MM.1S (cell line): ENCODE measurements at regions not wholly inside any gene's neighbourhood (a gene's known extent, or its start where the extent isn't known, plus 50 kb on each side); places are given as distances from the start of the nearest gene placed in this dataset.
"Not testable (repeated sequence)": the region's sequence is repeated elsewhere in the genome, so short reads cannot be mapped to it uniquely, and the experiment has no call there.

Experiments
- DNase-seq: peaks from one replicate; pipeline ENCODE4 v3.0.0-alpha.2; 2015
- H2AFZ ChIP-seq: fragments of 300-600 bp; sonication (generic); 2 replicates; pipeline ENCODE4 v1.6.0; 2016; ENCODE audit warnings: antibody characterized with exemption, low read length
- H3F3A ChIP-seq: fragments of 300-600 bp; sonication (generic); 2 replicates; pipeline ENCODE4 v1.6.1; 2016; ENCODE audit warnings: mild to moderate bottlenecking, antibody characterized with exemption, low read length, moderate library complexity, mixed read lengths; ENCODE audit not compliant: insufficient read depth
- H3K27ac ChIP-seq: fragments of 300-600 bp; sonication (generic); 2 replicates; pipeline ENCODE4 v1.5.1; 2016; ENCODE audit warnings: mild to moderate bottlenecking, low read length
- H3K27me3 ChIP-seq: fragments of 300-600 bp; sonication (generic); replicated peaks from 2 replicates; pipeline ENCODE4 v1.6.0; 2016; ENCODE audit warnings: low read length; ENCODE audit not compliant: insufficient read depth
- H3K36me3 ChIP-seq: fragments of 300-600 bp; sonication (generic); replicated peaks from 2 replicates; pipeline ENCODE4 v1.6.1; 2016; ENCODE audit warnings: mild to moderate bottlenecking, low read length, mixed read lengths; ENCODE audit not compliant: insufficient read depth
- H3K4me1 ChIP-seq: fragments of 300-600 bp; sonication (generic); 2 replicates; pipeline ENCODE4 v1.6.1; 2016; ENCODE audit warnings: low read length, mixed read lengths
- H3K4me2 ChIP-seq: fragments of 300-600 bp; sonication (generic); 2 replicates; pipeline ENCODE4 v1.6.0; 2016; ENCODE audit warnings: low read depth, low read length
- H3K4me3 ChIP-seq: fragments of 300-600 bp; sonication (generic); 2 replicates; pipeline ENCODE4 v1.5.1; 2016; ENCODE audit warnings: low read length, mixed read lengths
- H3K79me2 ChIP-seq: fragments of 300-600 bp; sonication (generic); 2 replicates; pipeline ENCODE4 v1.6.1; 2016; ENCODE audit warnings: mixed run types, low read length, mixed read lengths
- H3K9ac ChIP-seq: fragments of 300-600 bp; sonication (generic); 2 replicates; pipeline ENCODE4 v1.6.1; 2016; ENCODE audit warnings: low read length, mixed read lengths
- H3K9me2 ChIP-seq: fragments of 300-600 bp; sonication (generic); replicated peaks from 2 replicates; pipeline ENCODE4 v1.6.1; 2016; ENCODE audit warnings: mild to moderate bottlenecking, low read length, mixed read lengths; ENCODE audit not compliant: insufficient read depth
- H3K9me3 ChIP-seq: fragments of 300-600 bp; sonication (generic); replicated peaks from 2 replicates; pipeline ENCODE4 v1.6.1; 2016; ENCODE audit warnings: mild to moderate bottlenecking, low read length, mixed read lengths; ENCODE audit not compliant: insufficient read depth
- H4K20me1 ChIP-seq: fragments of 300-600 bp; sonication (generic); 2 replicates; pipeline ENCODE4 v1.6.1; 2016; ENCODE audit warnings: mild to moderate bottlenecking, low read length, moderate library complexity, mixed read lengths; ENCODE audit not compliant: insufficient read depth
- EZH2 ChIP-seq: fragments of 300-600 bp; sonication (generic); optimal IDR thresholded peaks from 2 replicates; pipeline ENCODE3; 2017; ENCODE audit warnings: low read depth, mild to moderate bottlenecking, antibody characterized with exemption, low read length, mixed read lengths
- EZH2phosphoT487 ChIP-seq: fragments of 300-600 bp; sonication (generic); IDR thresholded peaks from 2 replicates; pipeline ENCODE4 v1.6.1; 2018; ENCODE audit warnings: antibody characterized with exemption, low read length
- TF ChIP-seq, protein P1 (sequence below): fragments of 300-600 bp; sonication (generic); IDR thresholded peaks from 2 replicates; pipeline ENCODE4 v1.5.1; 2016; ENCODE audit warnings: antibody characterized with exemption, low read length, mixed read lengths

DNA sequence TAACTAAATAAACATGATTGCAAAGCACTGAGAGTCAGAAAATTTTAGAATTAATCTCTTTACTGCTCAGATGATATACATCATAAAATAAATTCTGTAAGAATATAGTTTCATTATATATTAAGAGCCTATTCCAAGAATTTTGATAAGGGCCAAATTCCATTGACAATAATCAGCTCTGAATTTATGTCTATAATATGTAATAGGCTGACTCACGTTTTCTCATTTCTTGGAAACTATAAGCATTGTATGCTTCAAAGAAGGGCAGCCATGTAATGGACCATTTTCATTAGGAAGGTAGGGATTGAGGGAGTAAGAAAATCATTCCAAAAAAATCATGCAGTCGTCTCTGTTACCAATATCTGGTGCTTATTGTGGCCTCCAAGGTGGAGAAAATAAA is 315.9 kb downstream of the ZIC4 start:
- no peak for DNase-seq
- H3K4me1 ChIP-seq = no peaks in the 10 kb centered on the region
- no peak overlapping the region for H3K4me2 ChIP-seq
- H3K4me3 ChIP-seq = no peak overlapping the region
- no peak overlapping the region for H3K9ac ChIP-seq
- H3K27me3 ChIP-seq = no peaks in the 10 kb centered on the region
- no peaks in the 10 kb centered on the region for H3K9me2 ChIP-seq
- no peaks in the 10 kb centered on the region for H3F3A ChIP-seq
- H3K9me3 ChIP-seq = no peaks in the 10 kb centered on the region
- no peaks in the 10 kb centered on the region for H3K79me2 ChIP-seq
- no peaks in the 10 kb centered on the region for H3K36me3 ChIP-seq
- no peaks in the 10 kb centered on the region for H4K20me1 ChIP-seq
- H3K27ac ChIP-seq = no peak overlapping the region
- no peak overlapping the region for H2AFZ ChIP-seq
- TF ChIP-seq, protein P1, sequence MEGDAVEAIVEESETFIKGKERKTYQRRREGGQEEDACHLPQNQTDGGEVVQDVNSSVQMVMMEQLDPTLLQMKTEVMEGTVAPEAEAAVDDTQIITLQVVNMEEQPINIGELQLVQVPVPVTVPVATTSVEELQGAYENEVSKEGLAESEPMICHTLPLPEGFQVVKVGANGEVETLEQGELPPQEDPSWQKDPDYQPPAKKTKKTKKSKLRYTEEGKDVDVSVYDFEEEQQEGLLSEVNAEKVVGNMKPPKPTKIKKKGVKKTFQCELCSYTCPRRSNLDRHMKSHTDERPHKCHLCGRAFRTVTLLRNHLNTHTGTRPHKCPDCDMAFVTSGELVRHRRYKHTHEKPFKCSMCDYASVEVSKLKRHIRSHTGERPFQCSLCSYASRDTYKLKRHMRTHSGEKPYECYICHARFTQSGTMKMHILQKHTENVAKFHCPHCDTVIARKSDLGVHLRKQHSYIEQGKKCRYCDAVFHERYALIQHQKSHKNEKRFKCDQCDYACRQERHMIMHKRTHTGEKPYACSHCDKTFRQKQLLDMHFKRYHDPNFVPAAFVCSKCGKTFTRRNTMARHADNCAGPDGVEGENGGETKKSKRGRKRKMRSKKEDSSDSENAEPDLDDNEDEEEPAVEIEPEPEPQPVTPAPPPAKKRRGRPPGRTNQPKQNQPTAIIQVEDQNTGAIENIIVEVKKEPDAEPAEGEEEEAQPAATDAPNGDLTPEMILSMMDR = no peak
- TF ChIP-seq EZH2 = no peak
- no peak for TF ChIP-seq EZH2phosphoT487

DNA sequence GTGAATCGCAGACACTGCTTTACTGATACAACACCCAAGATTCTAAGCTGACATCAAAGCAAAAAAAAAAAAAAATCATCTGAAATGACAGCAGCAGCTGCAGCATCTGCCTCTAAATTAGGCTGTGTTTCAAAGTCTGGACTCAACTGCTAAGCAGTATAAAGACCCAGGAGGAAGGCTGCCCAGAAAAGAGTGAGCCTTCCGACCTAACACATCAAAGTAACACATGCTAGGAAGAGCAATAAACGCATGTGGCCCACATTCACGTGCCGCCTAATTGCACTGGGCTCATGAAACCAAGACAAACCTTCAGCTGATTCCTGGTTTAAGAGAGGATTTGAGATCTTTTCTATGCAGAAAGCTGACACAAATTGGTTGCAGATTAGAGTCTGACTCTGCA is 317.1 kb downstream of the ZIC4 start:
- Histone ChIP-seq H2AFZ (no peak overlapping the region), H3K9me2 (no peaks in the 10 kb centered on the region), H3F3A (no peaks in the 10 kb centered on the region), H3K4me1 (no peaks in the 10 kb centered on the region), H3K9ac (no peak overlapping the region), H3K27ac (no peak overlapping the region), H3K4me3 (no peak overlapping the region), H3K36me3 (no peaks in the 10 kb centered on the region), H3K79me2 (no peaks in the 10 kb centered on the region), H3K4me2 (no peak overlapping the region), H3K27me3 (no peaks in the 10 kb centered on the region), H3K9me3 (no peaks in the 10 kb centered on the region), H4K20me1 (no peaks in the 10 kb centered on the region)
- no peak for DNase-seq
- TF ChIP-seq EZH2 = no peak
- TF ChIP-seq, protein P1 = no peak
- TF ChIP-seq EZH2phosphoT487 = no peak

DNA sequence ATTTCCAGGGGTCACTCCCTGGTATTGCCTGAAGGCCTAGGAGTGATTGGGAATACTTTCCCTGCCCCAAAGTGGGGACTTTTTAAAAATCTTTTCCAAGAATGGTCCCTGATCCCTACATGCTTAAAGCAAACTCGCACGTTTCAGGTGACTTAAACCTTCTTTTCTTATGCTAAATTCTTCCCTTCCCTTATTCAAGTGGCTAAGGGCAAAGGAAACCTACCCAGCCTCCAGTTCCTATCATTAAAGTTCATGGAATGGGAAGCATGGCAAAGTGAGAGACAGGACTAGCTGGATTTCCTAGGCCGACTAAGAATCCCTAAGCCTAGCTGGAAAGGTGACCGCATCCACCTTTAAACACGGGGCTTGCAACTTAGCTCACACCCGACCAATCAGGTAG is 346.8 kb downstream of the ZIC4 start:
- H4K20me1 ChIP-seq, H3K36me3 ChIP-seq, H3K9ac ChIP-seq, H3K27me3 ChIP-seq, H3K4me3 ChIP-seq, H3K4me2 ChIP-seq, H3F3A ChIP-seq, H3K9me3 ChIP-seq, H3K4me1 ChIP-seq, H3K79me2 ChIP-seq, DNase-seq, H3K9me2 ChIP-seq, H3K27ac ChIP-seq, H2AFZ ChIP-seq: not testable (repeated sequence)

DNA sequence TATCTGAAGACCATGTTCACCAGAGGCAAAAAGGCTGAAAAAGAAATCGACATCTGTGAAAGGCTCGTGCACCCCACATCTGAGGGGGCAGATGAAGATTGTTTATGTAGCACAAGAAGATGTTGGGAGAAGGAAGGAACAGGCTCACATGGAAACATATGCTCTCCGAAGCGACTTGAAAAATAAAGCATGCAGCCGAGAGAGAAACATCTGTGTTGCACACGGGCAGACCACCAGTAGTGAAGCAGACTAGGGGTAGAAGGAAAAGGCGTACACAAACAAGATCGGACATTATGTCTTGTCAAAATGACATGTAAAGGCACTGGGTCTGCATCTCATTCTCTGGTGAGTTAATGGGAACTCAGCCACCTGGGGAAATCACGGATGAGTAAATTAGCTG is 356.5 kb downstream of the ZIC4 start:
- H3K4me1 ChIP-seq = no peaks in the 10 kb centered on the region
- H3K4me3 ChIP-seq = no peak overlapping the region
- no peaks in the 10 kb centered on the region for H3K79me2 ChIP-seq
- no peak for DNase-seq
- H3K27me3 ChIP-seq = no peaks in the 10 kb centered on the region
- no peak overlapping the region for H2AFZ ChIP-seq
- H3F3A ChIP-seq = no peaks in the 10 kb centered on the region
- H4K20me1 ChIP-seq = no peaks in the 10 kb centered on the region
- no peak overlapping the region for H3K4me2 ChIP-seq
- no peak overlapping the region for H3K9ac ChIP-seq
- H3K9me3 ChIP-seq = no peaks in the 10 kb centered on the region
- TF ChIP-seq EZH2phosphoT487 (no peak), EZH2 (no peak)
- TF ChIP-seq, protein P1 = no peak
- no peaks in the 10 kb centered on the region for H3K9me2 ChIP-seq
- no peaks in the 10 kb centered on the region for H3K36me3 ChIP-seq
- H3K27ac ChIP-seq = no peak overlapping the region
